Left forelimb (tissue), 1 donor: ENCODE measurements at regions not wholly inside any gene's neighbourhood (a gene's known extent, or its start where the extent isn't known, plus 50 kb on each side); places are given as distances from the start of the nearest gene placed in this dataset.
"Not testable (repeated sequence)": the region's sequence is repeated elsewhere in the genome, so short reads cannot be mapped to it uniquely, and the experiment has no call there.

Source experiments
- DNase-seq: peaks from one replicate; pipeline ENCODE4 v3.0.0-alpha.2; 2018; ENCODE audit warnings: low spot score

- DNase-seq, result no peak
These were observed 497.8 kb downstream of the PREX1 start for GRCh38 chr20:48329676-48330664.

DNA sequence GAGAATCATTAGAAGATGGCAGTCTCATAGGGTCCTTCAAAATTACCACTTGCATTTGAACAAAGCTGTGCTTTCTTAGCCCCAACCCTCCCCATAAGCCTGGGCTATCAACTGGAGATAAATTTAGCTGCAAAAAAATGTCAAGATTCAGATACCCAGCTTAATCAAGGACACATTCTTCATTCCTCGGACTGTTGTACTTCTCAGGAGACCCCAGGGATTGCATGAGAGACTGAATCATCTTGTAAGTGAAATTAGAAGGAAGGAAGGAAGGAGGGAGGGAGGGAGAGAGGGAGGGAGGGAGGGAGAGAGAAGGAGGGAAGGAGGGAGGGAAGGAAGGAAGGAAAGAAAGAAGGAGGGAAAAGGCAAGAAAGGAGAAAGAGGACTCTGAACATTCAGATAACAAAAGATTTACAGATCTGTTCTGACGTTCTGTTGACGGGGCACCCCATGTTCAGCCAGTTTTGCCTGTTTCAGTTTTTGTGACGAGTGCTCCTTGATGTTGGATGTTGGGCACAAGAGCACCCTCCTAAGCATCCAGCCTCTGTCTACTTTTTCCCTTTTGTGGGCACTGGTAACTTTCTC lies 498.7 kb downstream of the PREX1 start:
- no peak for DNase-seq

DNA sequence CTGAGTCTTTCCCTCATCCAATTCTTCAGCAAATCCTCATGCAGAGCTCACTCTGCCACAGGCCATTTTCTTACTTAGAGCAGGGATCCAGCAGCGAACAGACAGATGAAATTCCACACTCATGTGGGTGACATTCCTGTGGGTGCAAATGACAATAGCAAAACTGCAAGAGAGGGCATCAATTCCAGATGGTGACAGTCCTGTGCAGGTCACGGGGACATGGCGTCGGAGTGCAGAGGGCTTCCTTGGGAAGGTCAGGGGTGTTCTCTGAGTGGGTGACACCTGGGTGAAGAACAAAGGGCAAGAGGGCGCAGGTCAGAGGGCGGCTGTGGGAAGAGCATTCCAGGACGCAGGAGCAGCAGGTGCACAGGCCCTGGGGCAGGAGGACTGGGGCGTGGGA lies 500.0 kb downstream of the PREX1 start:
- not testable (repeated sequence) for DNase-seq

DNA sequence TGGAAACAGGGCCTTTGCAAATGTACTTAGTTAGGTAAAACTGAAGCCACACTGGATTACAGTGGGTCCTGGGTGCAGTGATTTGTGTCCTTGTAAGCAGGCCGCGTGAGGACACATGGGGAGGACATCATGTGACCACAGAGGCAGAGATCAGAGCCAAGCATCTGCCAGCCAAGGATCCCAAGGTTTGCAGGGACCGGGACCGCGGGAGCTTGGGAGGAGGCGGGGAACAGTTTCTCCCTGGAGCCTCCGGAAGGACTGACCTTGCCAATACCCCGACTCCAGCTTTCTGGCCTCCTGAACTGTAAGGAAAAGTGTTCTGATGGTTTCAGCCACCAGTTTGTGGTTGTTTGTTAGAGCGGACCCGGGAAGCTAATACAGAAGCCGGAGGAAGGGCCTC lies 500.9 kb downstream of the PREX1 start:
- no peak for DNase-seq

- no peak for DNase-seq
These were observed 501.4 kb downstream of the PREX1 start for GRCh38 chr20:48326434-48326691.

- no peak for DNase-seq
These were observed 502.0 kb downstream of the PREX1 start for GRCh38 chr20:48325656-48326433.

GRCh38 chr20:48324744-48325143 lies 503.1 kb downstream of the PREX1 start:
- no peak for DNase-seq

GRCh38 chr20:48321271-48321670 lies 506.5 kb downstream of the PREX1 start:
- DNase-seq, result no peak

- DNase-seq, result no peak
These were observed 507.7 kb downstream of the PREX1 start for GRCh38 chr20:48319943-48320584.

GRCh38 chr20:48317578-48317977 lies 510.2 kb downstream of the PREX1 start:
- DNase-seq, result no peak

GRCh38 chr20:48314925-48315592 lies 512.7 kb downstream of the PREX1 start:
- no peak for DNase-seq

- DNase-seq, result no peak
These were observed 514.5 kb downstream of the PREX1 start for GRCh38 chr20:48313324-48313723.

DNA sequence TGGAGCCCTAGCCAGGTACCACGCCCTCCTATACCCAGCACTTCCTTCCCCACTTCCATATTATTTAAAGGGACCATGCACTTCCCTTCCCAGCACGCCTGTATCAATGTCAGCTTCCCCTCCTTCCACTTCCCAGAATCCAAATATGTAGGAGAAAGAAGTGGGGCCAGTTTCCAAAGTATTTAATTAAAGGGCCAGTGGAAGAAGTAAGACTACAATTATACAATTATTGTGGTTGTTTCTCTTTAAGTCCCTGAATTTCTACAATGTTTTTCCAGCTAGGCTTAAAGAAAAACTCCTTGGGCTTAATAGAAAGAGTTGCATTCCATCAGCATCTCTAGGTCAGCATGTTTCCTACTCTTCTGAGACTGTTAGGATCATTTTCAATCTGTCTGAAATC lies 515.8 kb downstream of the PREX1 start:
- no peak for DNase-seq

DNA sequence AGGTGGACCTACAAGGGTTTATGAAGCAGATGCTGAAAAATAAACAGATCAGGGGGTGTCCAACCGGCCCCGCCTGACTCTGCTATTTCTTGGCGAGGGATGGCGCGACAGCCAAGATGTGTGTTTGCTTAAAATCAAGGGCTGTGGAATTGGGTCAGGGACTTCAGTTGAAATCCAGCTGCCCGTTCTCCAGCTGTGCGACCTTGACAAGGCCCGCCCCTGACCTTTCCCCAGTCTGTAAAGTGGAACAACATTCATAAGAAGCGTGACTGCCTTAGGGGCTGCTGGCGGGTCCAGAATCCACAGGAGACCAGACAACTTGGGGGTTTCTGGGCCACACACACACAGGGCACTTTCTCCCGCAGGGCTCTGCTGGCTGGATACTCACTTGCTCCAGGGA lies 517.5 kb downstream of the PREX1 start:
- DNase-seq, result no peak

GRCh38 chr20:48309293-48309692 lies 518.5 kb downstream of the PREX1 start:
- DNase-seq, result no peak

DNA sequence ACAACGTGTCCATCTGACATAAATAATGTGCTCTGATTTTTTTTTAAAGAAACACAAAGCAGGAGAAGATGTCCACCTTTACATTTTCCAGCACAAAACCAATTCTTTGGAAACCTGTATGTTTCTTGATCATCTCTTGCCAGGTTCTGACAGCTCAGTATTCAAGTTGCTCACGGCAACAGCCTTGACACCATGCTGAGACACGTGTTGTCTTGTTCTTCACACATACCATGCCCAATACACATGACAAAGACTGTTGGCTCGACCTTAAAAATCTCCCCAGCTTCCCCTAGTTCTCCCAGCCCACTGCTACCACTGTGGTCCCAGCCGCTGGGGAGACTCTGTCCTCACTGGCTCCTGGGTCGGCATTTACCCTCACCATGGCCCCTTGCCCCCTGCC lies 518.9 kb downstream of the PREX1 start:
- DNase-seq, result no peak

DNA sequence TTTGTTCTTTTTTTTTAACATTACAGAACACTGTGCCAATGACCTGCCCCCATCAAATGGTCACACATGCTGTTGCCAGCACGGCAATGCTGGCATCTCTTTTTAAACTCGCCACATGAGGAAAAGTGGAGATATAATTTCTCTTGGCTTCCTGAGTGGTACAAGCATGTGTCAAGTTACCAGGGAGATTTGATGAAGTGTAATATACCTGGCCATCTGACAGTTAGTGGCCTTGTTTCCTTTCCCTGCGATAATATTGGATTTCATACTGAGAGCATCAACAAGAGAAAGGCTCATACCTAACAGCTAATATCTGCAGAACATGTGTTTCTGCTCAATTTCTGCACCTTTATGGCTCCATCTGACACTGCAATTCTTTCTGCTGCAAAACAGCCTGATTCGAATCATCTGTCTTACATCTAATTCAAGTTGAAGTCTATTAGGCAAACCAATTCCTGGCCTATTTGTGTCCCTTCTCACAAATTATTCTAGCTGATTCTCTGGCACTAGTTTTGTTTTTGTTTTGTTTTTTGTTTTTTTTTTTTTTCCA lies 519.5 kb downstream of the PREX1 start:
- no peak for DNase-seq

DNA sequence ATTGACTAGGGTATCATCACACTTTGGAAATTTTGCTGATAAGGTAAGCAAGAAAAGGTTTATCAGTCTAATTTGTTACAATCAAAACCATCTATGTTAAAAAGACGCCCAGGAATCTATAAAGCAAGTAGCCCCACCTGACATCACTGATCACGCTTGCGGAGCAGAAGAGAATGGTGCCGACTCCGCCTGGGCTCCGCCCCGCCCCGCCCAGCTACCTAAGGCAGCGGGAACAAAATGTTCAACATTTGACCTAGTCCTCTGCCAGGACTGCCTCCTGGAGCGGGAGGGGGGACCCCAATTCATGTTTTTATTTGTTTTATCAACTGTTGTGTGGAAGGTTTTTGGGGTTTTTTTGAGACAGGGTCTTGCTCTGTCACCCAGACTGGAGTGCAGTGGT lies 520.5 kb downstream of the PREX1 start:
- DNase-seq, result no peak

DNA sequence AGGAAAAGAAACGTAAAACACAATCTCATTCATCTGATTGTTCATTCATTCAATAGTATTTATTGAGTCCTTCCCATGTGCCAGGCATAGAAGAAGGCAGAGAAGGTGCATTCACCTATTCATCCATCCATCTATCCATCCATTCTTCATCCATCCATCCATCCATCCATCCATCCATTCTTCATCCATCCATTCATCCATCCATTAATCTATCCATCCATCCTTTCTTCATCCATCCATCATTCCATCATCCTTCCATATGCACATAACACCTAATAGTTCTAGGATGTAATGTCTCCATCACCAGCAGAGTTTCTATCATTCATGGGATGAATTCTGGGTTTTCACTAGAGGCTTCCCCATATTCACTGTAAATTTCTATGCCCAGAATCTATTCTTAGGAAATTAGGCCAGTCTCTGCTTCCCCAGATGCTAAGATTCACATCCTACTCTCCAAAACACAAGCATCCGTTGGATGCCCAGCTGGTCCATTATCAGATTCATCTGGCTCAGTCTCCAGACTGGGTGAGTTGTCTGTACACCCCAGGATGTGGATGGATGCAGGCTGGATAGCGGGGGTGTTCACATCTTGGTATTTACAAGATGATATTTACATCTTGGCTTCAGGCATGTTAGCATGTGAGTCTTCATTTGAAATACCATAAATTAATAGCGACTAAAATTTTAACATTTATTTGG lies 517.7 kb upstream of the SULF2 start:
- no peak for DNase-seq

- DNase-seq, result no peak
These were observed 516.9 kb upstream of the SULF2 start for GRCh38 chr20:48302149-48302548.

DNA sequence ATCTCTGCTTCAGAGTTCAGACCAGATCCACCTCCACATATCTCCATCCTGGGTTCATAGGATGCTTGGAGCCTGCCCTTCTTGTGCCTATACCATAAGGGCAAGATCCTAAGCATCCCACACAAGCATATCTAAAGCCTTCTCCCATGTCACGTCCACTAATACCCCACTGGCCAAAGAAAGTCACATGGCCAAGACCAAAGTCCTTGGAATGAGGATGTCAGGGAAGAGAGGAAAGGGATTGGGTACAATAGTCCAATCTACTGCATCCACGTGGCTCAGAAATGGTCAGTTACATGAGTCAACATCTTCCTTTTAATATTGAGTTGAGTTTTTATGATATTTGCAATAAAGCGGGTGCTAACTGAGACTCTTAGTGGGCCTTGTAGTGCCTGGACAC lies 515.9 kb upstream of the SULF2 start:
- DNase-seq, result no peak
